IMR-90 (cell line): ENCODE measurements at regions not wholly inside any gene's neighbourhood (a gene's known extent, or its start where the extent isn't known, plus 50 kb on each side); places are given as distances from the start of the nearest gene placed in this dataset.
"Not testable (repeated sequence)": the region's sequence is repeated elsewhere in the genome, so short reads cannot be mapped to it uniquely, and the experiment has no call there.

Experiments
- ATAC-seq: fragments of 200-7000 bp; cut with Tn5 transposase; 2 replicates; pipeline ENCODE4 v1.9.1; 2020; ENCODE audit warnings: low read depth, mild to moderate bottlenecking, moderate library complexity
- BruUV-seq: library from RNA; stranded (reverse); fragments of 400-500 nt; replicated peaks from 2 replicates; lab custom pipeline; 2021; lab: Mats Ljungman, UMichigan
- CTCF ChIA-PET: fragments of 300-600 bp; formaldehyde crosslinking; extraction: SDS; loops from one replicate; lab custom pipeline; 2021; ENCODE audit warnings: antibody characterized with exemption; lab: Yijun Ruan, JAX
- POLR2A ChIA-PET: fragments of 300-600 bp; sonication (Branson Sonifier 250); formaldehyde crosslinking; loops from one replicate; lab custom pipeline; 2022; ENCODE audit warnings: antibody characterized with exemption; ENCODE audit not compliant: unreplicated experiment; lab: Charles Lee
- DNase-seq: peaks from one replicate; pipeline ENCODE4 v3.0.0; 2013
- H2AFZ ChIP-seq: replicated peaks from 2 replicates; pipeline ENCODE3; 2013; ENCODE audit warnings: low read length, mild to moderate bottlenecking; ENCODE audit not compliant: poor library complexity
- H2AK5ac ChIP-seq: 2 replicates; pipeline ENCODE4 v1.6.1; 2013; ENCODE audit warnings: low read depth, low read length, inconsistent platforms
- H2AK9ac ChIP-seq: replicated peaks from 2 replicates; pipeline ENCODE3; 2013; ENCODE audit warnings: mild to moderate bottlenecking, low read depth, low read length, moderate library complexity; ENCODE audit not compliant: poor library complexity
- H2BK120ac ChIP-seq: 2 replicates; pipeline ENCODE4 v1.6.1; 2013; ENCODE audit warnings: low read depth, low read length, inconsistent platforms
- H2BK15ac ChIP-seq: 3 replicates; pipeline ENCODE4 v1.6.1; 2013; ENCODE audit warnings: low read depth, low read length, inconsistent platforms
- H2BK20ac ChIP-seq: 2 replicates; pipeline ENCODE4 v1.6.1; 2013; ENCODE audit warnings: low read depth, mild to moderate bottlenecking, inconsistent platforms, low read length, moderate library complexity
- H2BK5ac ChIP-seq: 2 replicates; pipeline ENCODE4 v1.6.1; 2013; ENCODE audit warnings: mild to moderate bottlenecking, low read depth, low read length, inconsistent platforms; ENCODE audit not compliant: poor library complexity, severe bottlenecking
- H3K14ac ChIP-seq: replicated peaks from 2 replicates; pipeline ENCODE4 v1.6.1; 2013; ENCODE audit warnings: low read depth, low read length, inconsistent platforms
- H3K18ac ChIP-seq: 2 replicates; pipeline ENCODE4 v1.6.1; 2013; ENCODE audit warnings: low read depth, low read length, control low read depth
- H3K23ac ChIP-seq: 2 replicates; pipeline ENCODE4 v1.6.1; 2013; ENCODE audit warnings: low read depth, low read length, inconsistent platforms
- H3K27ac ChIP-seq: 2 replicates; pipeline ENCODE4 v1.5.1; 2013; ENCODE audit warnings: mild to moderate bottlenecking, control low read depth, low read length; ENCODE audit not compliant: insufficient read depth
- H3K27me3 ChIP-seq: 2 replicates; pipeline ENCODE4 v1.6.1; 2013; ENCODE audit warnings: low read length; ENCODE audit not compliant: control insufficient read depth, insufficient read depth
- H3K36me3 ChIP-seq: 2 replicates; pipeline ENCODE4 v1.6.1; 2013; ENCODE audit warnings: low read length, mixed read lengths; ENCODE audit not compliant: control insufficient read depth, insufficient read depth
- H3K4ac ChIP-seq: 2 replicates; pipeline ENCODE4 v1.6.1; 2013; ENCODE audit warnings: low read depth, low read length, inconsistent platforms
- H3K4me1 ChIP-seq: 2 replicates; pipeline ENCODE4 v1.6.1; 2013; ENCODE audit warnings: low read length, mixed read lengths; ENCODE audit not compliant: control insufficient read depth, insufficient read depth
- H3K4me2 ChIP-seq: 2 replicates; pipeline ENCODE4 v1.6.1; 2013; ENCODE audit warnings: low read depth, mild to moderate bottlenecking, control low read depth, low read length, moderate library complexity
- H3K4me3 ChIP-seq: 2 replicates; pipeline ENCODE4 v1.5.1; 2013; ENCODE audit warnings: low read depth, mild to moderate bottlenecking, control low read depth, low read length, moderate library complexity; ENCODE audit not compliant: insufficient read depth
- H3K56ac ChIP-seq: 2 replicates; pipeline ENCODE4 v1.6.1; 2013; ENCODE audit warnings: low read length, inconsistent platforms; ENCODE audit not compliant: insufficient read depth; ENCODE audit errors: extremely low read depth
- H3K79me1 ChIP-seq, 2 experiments: 2 replicates each; pipeline ENCODE4 v1.6.1; 2013; ENCODE audit warnings: low read length in 2 of 2, inconsistent platforms in 1 of 2, low read depth in 1 of 2
- H3K9ac ChIP-seq: 2 replicates; pipeline ENCODE4 v1.6.1; 2013; ENCODE audit warnings: low read depth, low read length, control low read depth
- H3K9me1 ChIP-seq: 2 replicates; pipeline ENCODE4 v1.6.1; 2013; ENCODE audit warnings: low read length, inconsistent platforms; ENCODE audit not compliant: insufficient read depth
- H3K9me3 ChIP-seq: 2 replicates; pipeline ENCODE4 v1.6.1; 2013; ENCODE audit warnings: low read length; ENCODE audit not compliant: control insufficient read depth, insufficient read depth
- H4K20me1 ChIP-seq: 2 replicates; pipeline ENCODE4 v1.6.1; 2013; ENCODE audit warnings: low read length, inconsistent platforms; ENCODE audit not compliant: insufficient read depth
- H4K5ac ChIP-seq: 2 replicates; pipeline ENCODE4 v1.6.1; 2013; ENCODE audit warnings: mild to moderate bottlenecking, low read depth, low read length, control low read depth
- H4K8ac ChIP-seq, 2 experiments: 2 replicates each; pipeline ENCODE4 v1.6.1; 2013; ENCODE audit warnings: low read depth in 2 of 2, low read length in 2 of 2, control low read depth in 1 of 2, inconsistent platforms in 1 of 2
- H4K91ac ChIP-seq: 2 replicates; pipeline ENCODE4 v1.6.1; 2013; ENCODE audit warnings: low read depth, low read length, inconsistent platforms; ENCODE audit not compliant: insufficient read depth
- WGBS, 2 experiments: methylation state at CpG; one replicate each; pipeline versions ENCODE4 v1.1.5 to v1.1.7; 2013; ENCODE audit warnings: missing lambda C conversion rate in 2 of 2; ENCODE audit not compliant: insufficient read length in 1 of 2; ENCODE audit errors: extremely low coverage in 2 of 2; 5-methylcytosine and 5-hydroxymethylcytosine counted together
- dilution Hi-C: fragments of 300-500 bp; cut with HindIII; formaldehyde crosslinking; loops from one replicate; pipeline ENCODE4 v1.14.3; 2018; ENCODE audit warnings: low sequenced_read_pairs; ENCODE audit not compliant: unreplicated experiment
- in situ Hi-C: fragments of 300-500 bp; cut with MboI; formaldehyde crosslinking; loops from 3 replicates; pipeline ENCODE4 v1.14.3; 2019; ENCODE audit warnings: low sequenced_read_pairs, inconsistent platforms, mixed read lengths
- intact Hi-C: fragments of 100-400 bp; cut with micrococcal nuclease; formaldehyde crosslinking; loops from 2 replicates; pipeline ENCODE4 v1.10.0; 2022

DNA sequence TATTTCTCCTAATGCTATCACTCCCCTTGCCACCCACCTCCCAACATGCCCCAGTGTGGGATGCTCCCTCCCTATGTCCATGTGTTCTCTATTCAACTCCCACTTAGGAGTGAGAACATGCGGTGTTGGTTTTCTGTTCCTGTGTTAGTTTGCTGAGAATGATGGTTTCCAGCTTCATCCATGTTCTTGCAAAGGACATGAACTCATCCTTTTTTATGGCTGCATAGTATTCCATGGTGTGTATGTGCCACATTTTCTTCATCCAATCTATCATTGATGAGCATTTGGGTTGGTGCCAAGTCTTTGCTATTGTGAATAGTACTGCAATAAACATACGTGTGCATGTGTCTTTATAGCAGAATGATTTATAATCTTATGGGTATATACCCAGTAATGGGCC is 138.6 kb downstream of the CXCL12 start:
- H3K79me1 ChIP-seq, in situ Hi-C loops, POLR2A ChIA-PET, H4K5ac ChIP-seq, H4K8ac ChIP-seq, H3K27ac ChIP-seq, H3K14ac ChIP-seq, H2BK15ac ChIP-seq, H4K20me1 ChIP-seq, H2BK5ac ChIP-seq, H3K4me3 ChIP-seq, H3K4me2 ChIP-seq, H2BK20ac ChIP-seq, H3K56ac ChIP-seq, H2AK9ac ChIP-seq, CTCF ChIA-PET, H3K36me3 ChIP-seq, H2AK5ac ChIP-seq, H2BK120ac ChIP-seq, H4K91ac ChIP-seq, intact Hi-C loops, H3K9me1 ChIP-seq, ATAC-seq, H3K9ac ChIP-seq, H3K23ac ChIP-seq, BruUV-seq, H2AFZ ChIP-seq, dilution Hi-C loops, H3K9me3 ChIP-seq, H3K4ac ChIP-seq, DNase-seq, H3K18ac ChIP-seq, H3K4me1 ChIP-seq: not testable (repeated sequence)
- WGBS, 2 experiments = no CpG with 5 or more reads among the region's 2 CpGs
- H3K27me3 ChIP-seq = peaks cover 20% of the 10 kb centered on the region
